Sigmoid colon (tissue), 6 donors: ENCODE measurements at regions not wholly inside any gene's neighbourhood (a gene's known extent, or its start where the extent isn't known, plus 50 kb on each side); places are given as distances from the start of the nearest gene placed in this dataset.

Experiments
- DNase-seq: peaks from one replicate; pipeline ENCODE4 v3.0.0-alpha.2; 2019
- H3K27ac ChIP-seq, 4 donors: fragments of 200-600 bp; sonication (generic); one replicate each; pipeline ENCODE4 v1.5.1; 2016 to 2019; ENCODE audit warnings: mild to moderate bottlenecking in 1 of 4
- H3K27me3 ChIP-seq, 3 donors: fragments of 200-600 bp; sonication (generic); one replicate each; pipeline ENCODE4 v1.5.1; 2019; ENCODE audit warnings: mild to moderate bottlenecking in 1 of 3
- H3K36me3 ChIP-seq, 4 donors: fragments of 200-600 bp; sonication (generic); one replicate each; pipeline ENCODE4 v1.5.1; 2016 to 2019
- H3K4me1 ChIP-seq, 4 donors: fragments of 200-600 bp; sonication (generic); one replicate each; pipeline ENCODE4 v1.5.1; 2017 to 2019
- H3K4me3 ChIP-seq, 4 donors: fragments of 200-600 bp; sonication (generic); one replicate each; pipeline ENCODE4 v1.5.1; 2017 to 2019; ENCODE audit warnings: mild to moderate bottlenecking in 2 of 4, moderate library complexity in 1 of 4
- H3K9me3 ChIP-seq, 4 donors: fragments of 200-600 bp in 3 of 4; sonication (generic) in 3 of 4; one replicate each; pipeline versions ENCODE4 v1.5.1 to v1.6.1; 2013 to 2019
- EP300 ChIP-seq, 4 donors: sonication (generic); formaldehyde crosslinking; IDR thresholded peaks; one replicate each; pipeline ENCODE4 v1.6.1; 2017; ENCODE audit warnings: antibody characterized with exemption in 4 of 4
- POLR2A ChIP-seq, 2 donors: fragments of 450-650 bp; IDR thresholded peaks; one replicate each; pipeline ENCODE4 v1.6.1; 2016; ENCODE audit warnings: antibody characterized with exemption in 2 of 2, mild to moderate bottlenecking in 2 of 2, moderate library complexity in 2 of 2
- POLR2AphosphoS5 ChIP-seq, 4 donors: sonication (generic); formaldehyde crosslinking; IDR thresholded peaks; one replicate each; pipeline ENCODE4 v1.6.1; 2017; ENCODE audit warnings: antibody characterized with exemption in 4 of 4
- WGBS, 2 donors: extraction: QIAGEN DNeasy Blood & Tissue Kit; methylation state at CpG; one replicate each; pipeline ENCODE4 v1.1.7; 2013; 5-methylcytosine and 5-hydroxymethylcytosine counted together
- intact Hi-C: fragments of 100-400 bp; cut with DNase I; formaldehyde crosslinking; loops from one replicate; pipeline ENCODE4 v1.15.1; 2023
- TF ChIP-seq, protein P1 (sequence below), 4 experiments: fragments of 450-650 bp in 3 of 4; fragments of 200-600 bp in 1 of 4; IDR thresholded peaks; one replicate each; pipeline ENCODE4 v1.5.1; 2016 to 2019; ENCODE audit warnings: antibody characterized with exemption in 4 of 4, mild to moderate bottlenecking in 3 of 4, moderate library complexity in 2 of 4
- donor health status: healthy with polysubstance abuse.
- donor health status: healthy.

GRCh38 chr4:79182209-79182608 lies 143.7 kb downstream of the NAA11 start:
- 74 to 78% methylated on average over 3 of the region's 3 CpGs for WGBS, 2 donors

DNA sequence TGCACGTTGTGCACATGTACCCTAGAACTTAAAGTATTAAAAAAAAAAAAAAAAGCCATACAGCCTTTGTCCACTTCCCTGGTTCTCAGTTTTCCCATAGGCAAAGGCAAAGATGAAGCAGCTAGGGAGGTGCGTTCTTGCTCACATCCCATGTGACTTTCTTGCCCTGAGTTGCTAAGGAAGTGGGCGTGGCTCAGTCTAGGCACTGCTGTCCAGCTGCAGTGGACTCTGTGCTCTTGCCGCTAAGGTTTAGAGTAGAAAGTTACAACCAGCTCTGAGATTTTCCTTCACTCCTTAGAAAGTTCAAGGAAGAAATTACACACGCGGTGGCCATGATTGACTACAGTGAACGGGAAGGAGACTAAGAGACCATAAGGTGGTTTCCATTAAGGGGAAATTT lies 144.7 kb downstream of the NAA11 start:
- Histone ChIP-seq H3K27ac (no peak overlapping the region), H3K36me3 (no peaks in the 10 kb centered on the region), H3K4me3 (no peak overlapping the region), H3K9me3 (no peaks in the 10 kb centered on the region), H3K27me3 (no peaks in the 10 kb centered on the region), H3K4me1 (peaks cover 0 to 35% (median 26%) of the 10 kb centered on the region in 4 donors)
- DNase-seq: no peak
- TF ChIP-seq, protein P1, sequence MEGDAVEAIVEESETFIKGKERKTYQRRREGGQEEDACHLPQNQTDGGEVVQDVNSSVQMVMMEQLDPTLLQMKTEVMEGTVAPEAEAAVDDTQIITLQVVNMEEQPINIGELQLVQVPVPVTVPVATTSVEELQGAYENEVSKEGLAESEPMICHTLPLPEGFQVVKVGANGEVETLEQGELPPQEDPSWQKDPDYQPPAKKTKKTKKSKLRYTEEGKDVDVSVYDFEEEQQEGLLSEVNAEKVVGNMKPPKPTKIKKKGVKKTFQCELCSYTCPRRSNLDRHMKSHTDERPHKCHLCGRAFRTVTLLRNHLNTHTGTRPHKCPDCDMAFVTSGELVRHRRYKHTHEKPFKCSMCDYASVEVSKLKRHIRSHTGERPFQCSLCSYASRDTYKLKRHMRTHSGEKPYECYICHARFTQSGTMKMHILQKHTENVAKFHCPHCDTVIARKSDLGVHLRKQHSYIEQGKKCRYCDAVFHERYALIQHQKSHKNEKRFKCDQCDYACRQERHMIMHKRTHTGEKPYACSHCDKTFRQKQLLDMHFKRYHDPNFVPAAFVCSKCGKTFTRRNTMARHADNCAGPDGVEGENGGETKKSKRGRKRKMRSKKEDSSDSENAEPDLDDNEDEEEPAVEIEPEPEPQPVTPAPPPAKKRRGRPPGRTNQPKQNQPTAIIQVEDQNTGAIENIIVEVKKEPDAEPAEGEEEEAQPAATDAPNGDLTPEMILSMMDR (IDR thresholded peaks at IDR 0.05): no peak
- TF ChIP-seq EP300 (IDR thresholded peaks at IDR 0.05): no peak
- no peak for TF ChIP-seq POLR2A (IDR thresholded peaks at IDR 0.05)
- no peak for TF ChIP-seq POLR2AphosphoS5 (IDR thresholded peaks at IDR 0.05)
- 85 to 91% methylated on average over 7 of the region's 7 CpGs for WGBS, 2 donors
- intact Hi-C loops: no loop called here

More at GRCh38 chr4:79182209-79182608, 143.7 kb downstream of the NAA11 start:
- Histone ChIP-seq H3K27me3 (no peaks in the 10 kb centered on the region), H3K27ac (no peak overlapping the region), H3K9me3 (no peaks in the 10 kb centered on the region), H3K36me3 (no peaks in the 10 kb centered on the region), H3K4me1 (peaks cover 0 to 34% (median 25%) of the 10 kb centered on the region in 4 donors), H3K4me3 (no peak overlapping the region)
- DNase-seq: no peak
- no peak for TF ChIP-seq POLR2AphosphoS5 (IDR thresholded peaks at IDR 0.05)
- TF ChIP-seq POLR2A (IDR thresholded peaks at IDR 0.05): no peak
- no peak for TF ChIP-seq EP300 (IDR thresholded peaks at IDR 0.05)
- TF ChIP-seq, protein P1 (IDR thresholded peaks at IDR 0.05): no peak
- intact Hi-C loops: no loop called here

DNA sequence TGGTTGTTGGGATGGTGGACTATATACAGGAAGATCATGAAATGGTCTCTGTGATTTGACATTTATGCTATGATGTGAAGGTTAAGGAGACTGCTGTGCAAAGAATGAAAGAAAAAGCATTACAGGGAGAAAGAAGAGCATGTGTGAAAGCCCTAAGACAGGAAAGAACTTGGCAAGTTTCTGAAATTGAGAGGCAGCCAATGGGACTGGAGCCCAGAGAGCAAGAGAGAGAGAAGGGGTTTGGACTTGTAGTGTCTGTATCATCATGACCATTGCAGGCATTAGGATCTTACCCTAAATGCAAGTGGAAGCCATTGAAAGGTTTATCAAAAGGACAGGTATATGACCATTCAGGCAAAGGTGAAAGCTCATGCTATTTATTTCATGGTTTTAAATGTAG lies 147.1 kb downstream of the NAA11 start:
- Histone ChIP-seq H3K4me3 (no peak overlapping the region), H3K36me3 (no peaks in the 10 kb centered on the region), H3K4me1 (peaks cover 0 to 41% (median 27%) of the 10 kb centered on the region in 4 donors), H3K27ac (peak overlapping the region in 2 of 4 donors; percentile 6), H3K27me3 (no peaks in the 10 kb centered on the region), H3K9me3 (no peaks in the 10 kb centered on the region)
- intact Hi-C loops: no loop called here
- TF ChIP-seq POLR2AphosphoS5 (IDR thresholded peaks at IDR 0.05): peak in 2 of 4 donors; percentile 29 to 33
- TF ChIP-seq, protein P1 (IDR thresholded peaks at IDR 0.05): no peak
- peak; percentile 81 for DNase-seq

GRCh38 chr4:79177388-79177787 lies 148.5 kb downstream of the NAA11 start:
- Histone ChIP-seq H3K4me1 (peaks cover 0 to 49% (median 36%) of the 10 kb centered on the region in 4 donors), H3K36me3 (no peaks in the 10 kb centered on the region), H3K27ac (no peak overlapping the region), H3K9me3 (no peaks in the 10 kb centered on the region), H3K27me3 (no peaks in the 10 kb centered on the region), H3K4me3 (no peak overlapping the region)
- intact Hi-C loops: no loop called here
- DNase-seq: no peak
- no peak for TF ChIP-seq POLR2A (IDR thresholded peaks at IDR 0.05)
- TF ChIP-seq EP300 (IDR thresholded peaks at IDR 0.05): no peak
- TF ChIP-seq, protein P1 (IDR thresholded peaks at IDR 0.05): no peak
- no peak for TF ChIP-seq POLR2AphosphoS5 (IDR thresholded peaks at IDR 0.05)

GRCh38 chr4:79176351-79176750 lies 149.5 kb downstream of the NAA11 start:
- WGBS, 2 donors: 77 to 87% methylated on average over 4 of the region's 4 CpGs
- intact Hi-C loops: no loop called here
- H3K4me1 ChIP-seq: peaks cover 0 to 58% (median 39%) of the 10 kb centered on the region in 4 donors
- no peak overlapping the region for H3K4me3 ChIP-seq
- DNase-seq: no peak
- TF ChIP-seq, protein P1 (IDR thresholded peaks at IDR 0.05): no peak
- TF ChIP-seq POLR2AphosphoS5 (IDR thresholded peaks at IDR 0.05) (no peak), EP300 (IDR thresholded peaks at IDR 0.05) (no peak), POLR2A (IDR thresholded peaks at IDR 0.05) (no peak)
- no peaks in the 10 kb centered on the region for H3K27me3 ChIP-seq
- no peaks in the 10 kb centered on the region for H3K36me3 ChIP-seq
- H3K27ac ChIP-seq: no peak overlapping the region
- no peaks in the 10 kb centered on the region for H3K9me3 ChIP-seq
